CD4-positive, alpha-beta T cell treated with Interleukin-2 at 100 ng/mL for 4 hours (primary cell): ENCODE measurements at regions not wholly inside any gene's neighbourhood (a gene's known extent, or its start where the extent isn't known, plus 50 kb on each side); places are given as distances from the start of the nearest gene placed in this dataset.

ENCODE experiments used
- DNase-seq: peaks from one replicate; pipeline ENCODE4 v3.0.0-alpha.2; 2020; ENCODE audit warnings: low spot score

- no peak for DNase-seq
These were observed 953.1 kb upstream of the NR2F2 start for GRCh38 chr15:95377258-95377852.

- DNase-seq, result no peak
These were observed 936.1 kb upstream of the NR2F2 start for GRCh38 chr15:95394186-95395067.

- DNase-seq, result no peak
These were observed 930.1 kb upstream of the NR2F2 start for GRCh38 chr15:95400428-95400827.

GRCh38 chr15:95401587-95401986 lies 928.9 kb upstream of the NR2F2 start:
- no peak for DNase-seq

- DNase-seq, result no peak
These were observed 925.1 kb upstream of the NR2F2 start for GRCh38 chr15:95405447-95405846.

GRCh38 chr15:95407534-95407933 lies 923.0 kb upstream of the NR2F2 start:
- no peak for DNase-seq

GRCh38 chr15:95409211-95409610 lies 921.3 kb upstream of the NR2F2 start:
- DNase-seq, result no peak

GRCh38 chr15:95409626-95410310 lies 920.7 kb upstream of the NR2F2 start:
- no peak for DNase-seq

- no peak for DNase-seq
These were observed 919.7 kb upstream of the NR2F2 start for GRCh38 chr15:95410757-95411156.

- no peak for DNase-seq
These were observed 913.9 kb upstream of the NR2F2 start for GRCh38 chr15:95416576-95416975.

GRCh38 chr15:95417761-95418160 lies 912.7 kb upstream of the NR2F2 start:
- DNase-seq, result no peak

GRCh38 chr15:95422255-95422654 lies 908.2 kb upstream of the NR2F2 start:
- no peak for DNase-seq

- no peak for DNase-seq
These were observed 904.6 kb upstream of the NR2F2 start for GRCh38 chr15:95425859-95426258.

- no peak for DNase-seq
These were observed 901.2 kb upstream of the NR2F2 start for GRCh38 chr15:95429345-95429744.

GRCh38 chr15:95431518-95431917 lies 899.0 kb upstream of the NR2F2 start:
- no peak for DNase-seq

- no peak for DNase-seq
These were observed 897.6 kb upstream of the NR2F2 start for GRCh38 chr15:95432878-95433405.

GRCh38 chr15:95439922-95440376 lies 890.6 kb upstream of the NR2F2 start:
- no peak for DNase-seq

GRCh38 chr15:95440712-95441111 lies 889.8 kb upstream of the NR2F2 start:
- DNase-seq, result no peak

- DNase-seq, result no peak
These were observed 888.3 kb upstream of the NR2F2 start for GRCh38 chr15:95442107-95442719.

GRCh38 chr15:95444860-95445259 lies 885.6 kb upstream of the NR2F2 start:
- DNase-seq, result no peak

GRCh38 chr15:95446854-95447253 lies 883.6 kb upstream of the NR2F2 start:
- DNase-seq, result peak; percentile 32

- DNase-seq, result no peak
These were observed 883.0 kb upstream of the NR2F2 start for GRCh38 chr15:95447486-95447885.
